NT2/D1 (cell line): ENCODE measurements at regions not wholly inside any gene's neighbourhood (a gene's known extent, or its start where the extent isn't known, plus 50 kb on each side); places are given as distances from the start of the nearest gene placed in this dataset.

Source experiments
- SUZ12 ChIP-seq: IDR thresholded peaks from 2 replicates; pipeline ENCODE4 v1.6.1; 2011; ENCODE audit not compliant: insufficient read length, insufficient read depth; ENCODE audit errors: extremely low read depth
- YY1 ChIP-seq: IDR thresholded peaks from 2 replicates; pipeline ENCODE4 v1.6.1; 2011; ENCODE audit not compliant: insufficient read length, insufficient read depth
- ZNF274 ChIP-seq: IDR thresholded peaks from 2 replicates; pipeline ENCODE4 v1.6.1; 2011; ENCODE audit warnings: mild to moderate bottlenecking, low read depth, low read length

GRCh38 chr2:42967959-42968674 lies 175.7 kb upstream of the HAAO start:
- TF ChIP-seq YY1 (no peak), ZNF274 (no peak), SUZ12 (no peak)
